ENCODE measurements at regions not wholly inside any gene's neighbourhood (a gene's known extent, or its start where the extent isn't known, plus 50 kb on each side); places are given as distances from the start of the nearest gene placed in this dataset.
"Not testable (repeated sequence)": the region's sequence is repeated elsewhere in the genome, so short reads cannot be mapped to it uniquely, and the experiment has no call there.

GRCh38 chr6:14772188-14772587 lies 473.7 kb upstream of the JARID2 start:
- H3K36me3 ChIP-seq: no peaks in the 10 kb centered on the region
- intact Hi-C loops (cut with DNase I; ENCODE audit: low total_unique reads) (no loop called here), in situ Hi-C loops (cut with MboI; ENCODE audit: low pct_ligation_motif_present in 1 of 4, low pct_unique_long_range_greater_than_20kb in 1 of 4, low sequenced_read_pairs in 3 of 4) (no loop called here)
- no peak for TF ChIP-seq EP300 (IDR thresholded peaks at IDR 0.05; ENCODE audit: low read depth)
- no peak for TF ChIP-seq POLR2A (IDR thresholded peaks at IDR 0.05)
- no peak for TF ChIP-seq CTCF (IDR thresholded peaks at IDR 0.05)
- TF ChIP-seq POLR2AphosphoS5 (IDR thresholded peaks at IDR 0.05): no peak
- H3K4me1 ChIP-seq: no peaks in the 10 kb centered on the region
- H3K9me3 ChIP-seq: no peaks in the 10 kb centered on the region
- H3K4me3 ChIP-seq: no peak overlapping the region
- WGBS, 2 donors (ENCODE audit: low coverage in 1 of 2): 84 to 92% methylated on average over 4 to 7 of the region's 7 CpGs
- no peaks in the 10 kb centered on the region for H3K27me3 ChIP-seq
- no peak overlapping the region for H3K27ac ChIP-seq
- no peak for DNase-seq

- WGBS, 2 donors (ENCODE audit: low coverage in 1 of 2): 68 to 83% methylated on average over 1 of the region's 1 CpG
- Histone ChIP-seq H3K27ac (no peak overlapping the region), H3K27me3 (no peaks in the 10 kb centered on the region), H3K9me3 (no peaks in the 10 kb centered on the region), H3K36me3 (no peaks in the 10 kb centered on the region), H3K4me3 (no peak overlapping the region), H3K4me1 (no peaks in the 10 kb centered on the region)
- DNase-seq: no peak
- intact Hi-C loops (cut with DNase I; ENCODE audit: low total_unique reads) (no loop called here), in situ Hi-C loops (cut with MboI; ENCODE audit: low pct_ligation_motif_present in 1 of 4, low pct_unique_long_range_greater_than_20kb in 1 of 4, low sequenced_read_pairs in 3 of 4) (no loop called here)
- no peak for TF ChIP-seq EP300 (IDR thresholded peaks at IDR 0.05; ENCODE audit: low read depth)
- no peak for TF ChIP-seq POLR2A (IDR thresholded peaks at IDR 0.05)
- TF ChIP-seq POLR2AphosphoS5 (IDR thresholded peaks at IDR 0.05): no peak
- TF ChIP-seq CTCF (IDR thresholded peaks at IDR 0.05): no peak
Observed at GRCh38 chr6:14775528-14775927, 470.3 kb upstream of the JARID2 start.

GRCh38 chr6:14776307-14776706 lies 469.6 kb upstream of the JARID2 start:
- no peaks in the 10 kb centered on the region for H3K4me1 ChIP-seq
- no peak overlapping the region for H3K4me3 ChIP-seq
- 86% methylated on average over 3 of the region's 3 CpGs; no CpG with 5 or more reads in 1 of the 2 donors for WGBS, 2 donors (ENCODE audit: low coverage in 1 of 2)
- no peaks in the 10 kb centered on the region for H3K36me3 ChIP-seq
- DNase-seq: no peak
- no peak for TF ChIP-seq CTCF (IDR thresholded peaks at IDR 0.05)
- no peak for TF ChIP-seq EP300 (IDR thresholded peaks at IDR 0.05; ENCODE audit: low read depth)
- TF ChIP-seq POLR2A (IDR thresholded peaks at IDR 0.05): no peak
- TF ChIP-seq POLR2AphosphoS5 (IDR thresholded peaks at IDR 0.05): no peak
- intact Hi-C loops (cut with DNase I; ENCODE audit: low total_unique reads) (no loop called here), in situ Hi-C loops (cut with MboI; ENCODE audit: low pct_ligation_motif_present in 1 of 4, low pct_unique_long_range_greater_than_20kb in 1 of 4, low sequenced_read_pairs in 3 of 4) (no loop called here)
- H3K9me3 ChIP-seq: no peaks in the 10 kb centered on the region
- no peak overlapping the region for H3K27ac ChIP-seq
- no peaks in the 10 kb centered on the region for H3K27me3 ChIP-seq

GRCh38 chr6:14781772-14782525 lies 463.9 kb upstream of the JARID2 start:
- Histone ChIP-seq H3K36me3 (no peaks in the 10 kb centered on the region), H3K9me3 (no peaks in the 10 kb centered on the region), H3K27me3 (no peaks in the 10 kb centered on the region), H3K4me1 (no peaks in the 10 kb centered on the region), H3K27ac (no peak overlapping the region), H3K4me3 (no peak overlapping the region)
- 85 to 87% methylated on average over 9 to 12 of the region's 12 CpGs for WGBS, 2 donors (ENCODE audit: low coverage in 1 of 2)
- DNase-seq: no peak
- in situ Hi-C loops (cut with MboI; ENCODE audit: low pct_ligation_motif_present in 1 of 4, low pct_unique_long_range_greater_than_20kb in 1 of 4, low sequenced_read_pairs in 3 of 4): no loop called here
- no peak for TF ChIP-seq CTCF (IDR thresholded peaks at IDR 0.05)
- TF ChIP-seq POLR2A (IDR thresholded peaks at IDR 0.05): no peak
- TF ChIP-seq POLR2AphosphoS5 (IDR thresholded peaks at IDR 0.05): no peak
- no peak for TF ChIP-seq EP300 (IDR thresholded peaks at IDR 0.05; ENCODE audit: low read depth)
- intact Hi-C loops (cut with DNase I; ENCODE audit: low total_unique reads): no loop called here

- not testable (repeated sequence) for H3K9me3 ChIP-seq
Observed at GRCh38 chr6:14782921-14783464, 462.9 kb upstream of the JARID2 start.

More at GRCh38 chr6:14782921-14783464, 462.9 kb upstream of the JARID2 start:
- DNase-seq; H3K27ac ChIP-seq; H3K27me3 ChIP-seq; H3K4me3 ChIP-seq; intact Hi-C loops (cut with DNase I; ENCODE audit: low total_unique reads); H3K4me1 ChIP-seq; H3K36me3 ChIP-seq; in situ Hi-C loops (cut with MboI; ENCODE audit: low pct_ligation_motif_present in 1 of 4, low pct_unique_long_range_greater_than_20kb in 1 of 4, low sequenced_read_pairs in 3 of 4): not testable (repeated sequence)
- WGBS, 2 donors (ENCODE audit: low coverage in 1 of 2): 90% methylated on average over 10 of the region's 10 CpGs; no CpG with 5 or more reads in 1 of the 2 donors
